ENCODE measurements at regions not wholly inside any gene's neighbourhood (a gene's known extent, or its start where the extent isn't known, plus 50 kb on each side); places are given as distances from the start of the nearest gene placed in this dataset.

DNA sequence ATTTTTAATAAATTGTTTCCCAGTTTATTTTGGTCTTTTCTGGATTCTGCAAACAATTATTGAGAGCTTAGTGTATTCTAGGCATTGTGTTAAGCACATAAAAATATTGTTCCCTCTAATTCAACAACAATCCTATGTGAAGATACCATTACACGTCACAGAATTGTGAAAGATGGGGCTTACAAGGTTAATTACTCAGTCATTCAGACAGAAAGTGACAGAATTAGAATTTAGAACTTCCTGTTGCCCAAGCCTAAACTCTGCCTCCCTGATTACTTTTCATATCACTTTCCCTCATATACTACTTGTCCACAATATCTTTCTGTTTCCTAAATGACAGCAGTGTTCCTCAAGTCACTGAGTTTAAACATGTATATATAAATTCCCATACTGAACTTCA, 186.7 kb upstream of the VEGFC start:
- TF ChIP-seq, protein P1, sequence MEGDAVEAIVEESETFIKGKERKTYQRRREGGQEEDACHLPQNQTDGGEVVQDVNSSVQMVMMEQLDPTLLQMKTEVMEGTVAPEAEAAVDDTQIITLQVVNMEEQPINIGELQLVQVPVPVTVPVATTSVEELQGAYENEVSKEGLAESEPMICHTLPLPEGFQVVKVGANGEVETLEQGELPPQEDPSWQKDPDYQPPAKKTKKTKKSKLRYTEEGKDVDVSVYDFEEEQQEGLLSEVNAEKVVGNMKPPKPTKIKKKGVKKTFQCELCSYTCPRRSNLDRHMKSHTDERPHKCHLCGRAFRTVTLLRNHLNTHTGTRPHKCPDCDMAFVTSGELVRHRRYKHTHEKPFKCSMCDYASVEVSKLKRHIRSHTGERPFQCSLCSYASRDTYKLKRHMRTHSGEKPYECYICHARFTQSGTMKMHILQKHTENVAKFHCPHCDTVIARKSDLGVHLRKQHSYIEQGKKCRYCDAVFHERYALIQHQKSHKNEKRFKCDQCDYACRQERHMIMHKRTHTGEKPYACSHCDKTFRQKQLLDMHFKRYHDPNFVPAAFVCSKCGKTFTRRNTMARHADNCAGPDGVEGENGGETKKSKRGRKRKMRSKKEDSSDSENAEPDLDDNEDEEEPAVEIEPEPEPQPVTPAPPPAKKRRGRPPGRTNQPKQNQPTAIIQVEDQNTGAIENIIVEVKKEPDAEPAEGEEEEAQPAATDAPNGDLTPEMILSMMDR (IDR thresholded peaks at IDR 0.05) = no peak
- TF ChIP-seq POLR2A (IDR thresholded peaks at IDR 0.05) = no peak
